ENCODE measurements at regions not wholly inside any gene's neighbourhood (a gene's known extent, or its start where the extent isn't known, plus 50 kb on each side); places are given as distances from the start of the nearest gene placed in this dataset.

DNA sequence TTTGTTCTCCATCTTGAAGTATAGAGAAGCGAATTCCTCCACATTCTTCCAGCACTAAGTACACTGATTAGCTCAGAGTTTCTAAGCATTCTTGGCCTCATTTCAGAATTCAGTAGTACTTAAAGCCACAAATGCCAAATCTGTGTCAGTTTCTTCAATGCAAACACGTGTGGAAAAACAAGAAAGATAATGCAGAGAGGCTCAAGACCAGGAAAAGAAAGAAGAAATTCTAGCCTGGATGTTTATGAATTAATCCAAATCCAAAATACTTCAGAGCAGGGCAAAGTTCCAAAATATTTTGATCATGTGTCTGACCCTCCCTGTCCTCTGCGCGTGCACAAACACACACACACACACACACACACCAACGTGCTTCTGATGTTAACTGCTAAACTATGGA lies 457.6 kb downstream of the SLCO4C1 start:
- no peaks in the 10 kb centered on the region for H3K4me1 ChIP-seq (ENCODE audit: insufficient read depth, low read length, poor library complexity, severe bottlenecking)
- no peak overlapping the region for H3K4me2 ChIP-seq (ENCODE audit: low read length)
- no peak overlapping the region for H3K27ac ChIP-seq (ENCODE audit: low read depth, low read length, poor library complexity, severe bottlenecking)
- H3K9me2 ChIP-seq (ENCODE audit: insufficient read depth, low read length) = no peaks in the 10 kb centered on the region
- H3K9me3 ChIP-seq (ENCODE audit: low read length) = no peaks in the 10 kb centered on the region
- intact Hi-C loops (cut with micrococcal nuclease; ENCODE audit: unreplicated experiment) = no loop called here
- TF ChIP-seq EZH2phosphoT487 (IDR thresholded peaks at IDR 0.05; ENCODE audit: borderline replicate concordance, low read depth, low read length) = no peak
- TF ChIP-seq, protein P1, sequence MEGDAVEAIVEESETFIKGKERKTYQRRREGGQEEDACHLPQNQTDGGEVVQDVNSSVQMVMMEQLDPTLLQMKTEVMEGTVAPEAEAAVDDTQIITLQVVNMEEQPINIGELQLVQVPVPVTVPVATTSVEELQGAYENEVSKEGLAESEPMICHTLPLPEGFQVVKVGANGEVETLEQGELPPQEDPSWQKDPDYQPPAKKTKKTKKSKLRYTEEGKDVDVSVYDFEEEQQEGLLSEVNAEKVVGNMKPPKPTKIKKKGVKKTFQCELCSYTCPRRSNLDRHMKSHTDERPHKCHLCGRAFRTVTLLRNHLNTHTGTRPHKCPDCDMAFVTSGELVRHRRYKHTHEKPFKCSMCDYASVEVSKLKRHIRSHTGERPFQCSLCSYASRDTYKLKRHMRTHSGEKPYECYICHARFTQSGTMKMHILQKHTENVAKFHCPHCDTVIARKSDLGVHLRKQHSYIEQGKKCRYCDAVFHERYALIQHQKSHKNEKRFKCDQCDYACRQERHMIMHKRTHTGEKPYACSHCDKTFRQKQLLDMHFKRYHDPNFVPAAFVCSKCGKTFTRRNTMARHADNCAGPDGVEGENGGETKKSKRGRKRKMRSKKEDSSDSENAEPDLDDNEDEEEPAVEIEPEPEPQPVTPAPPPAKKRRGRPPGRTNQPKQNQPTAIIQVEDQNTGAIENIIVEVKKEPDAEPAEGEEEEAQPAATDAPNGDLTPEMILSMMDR (conservative IDR thresholded peaks at IDR 0.05; ENCODE audit: low read length) = no peak
- POLR2A ChIA-PET = interaction anchor here (1.0 kb wide), 1 partner anchor 8 kb away, joined by 3 read pairs; no protein-coding TSS in a partner anchor
- DNase-seq (ENCODE audit: low spot score) = no peak
- H2AFZ ChIP-seq (ENCODE audit: low read length) = no peak overlapping the region
- CTCF ChIA-PET (ENCODE audit: unreplicated experiment) = no interaction called here
- no peaks in the 10 kb centered on the region for H4K20me1 ChIP-seq (ENCODE audit: insufficient read depth, low read length)
- BruUV-seq (replicated peaks) = no TSS peak
- no peak overlapping the region for H3K4me3 ChIP-seq (ENCODE audit: low read depth, low read length, poor library complexity, severe bottlenecking)
- H3K79me2 ChIP-seq (ENCODE audit: insufficient read depth, low read depth, low read length) = no peaks in the 10 kb centered on the region
- no peaks in the 10 kb centered on the region for H3K36me3 ChIP-seq (ENCODE audit: insufficient read depth, low read length)

DNA sequence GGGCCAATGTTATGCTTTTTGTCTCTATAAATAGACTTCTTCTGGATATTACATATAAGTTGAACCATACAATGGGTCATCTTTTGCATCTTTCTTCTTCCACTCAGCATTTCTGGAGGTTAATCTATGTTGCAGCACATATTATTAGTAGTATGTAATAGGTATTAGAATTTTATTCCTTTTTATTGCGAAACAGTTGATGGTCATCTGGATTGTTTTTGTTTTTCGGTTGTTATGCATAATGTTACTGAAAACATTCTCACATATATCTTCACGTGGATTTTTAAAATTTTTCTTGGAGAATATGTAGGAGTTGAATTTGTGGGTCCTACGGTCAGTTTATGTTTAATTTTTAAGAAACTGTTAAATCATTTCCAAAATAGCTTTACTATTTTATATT lies 466.8 kb downstream of the SLCO4C1 start:
- Histone ChIP-seq H3K79me2 (ENCODE audit: insufficient read depth, low read depth, low read length) (no peaks in the 10 kb centered on the region), H3K9me2 (ENCODE audit: insufficient read depth, low read length) (no peaks in the 10 kb centered on the region), H4K20me1 (ENCODE audit: insufficient read depth, low read length) (no peaks in the 10 kb centered on the region), H3K27ac (ENCODE audit: low read depth, low read length, poor library complexity, severe bottlenecking) (no peak overlapping the region), H3K4me1 (ENCODE audit: insufficient read depth, low read length, poor library complexity, severe bottlenecking) (no peaks in the 10 kb centered on the region), H3K9me3 (ENCODE audit: low read length) (no peaks in the 10 kb centered on the region), H3K36me3 (ENCODE audit: insufficient read depth, low read length) (no peaks in the 10 kb centered on the region), H2AFZ (ENCODE audit: low read length) (no peak overlapping the region), H3K4me2 (ENCODE audit: low read length) (no peak overlapping the region), H3K4me3 (ENCODE audit: low read depth, low read length, poor library complexity, severe bottlenecking) (no peak overlapping the region)
- no peak for DNase-seq (ENCODE audit: low spot score)
- POLR2A ChIA-PET = no interaction called here
- CTCF ChIA-PET (ENCODE audit: unreplicated experiment) = no interaction called here
- no TSS peak for BruUV-seq (replicated peaks)
- TF ChIP-seq EZH2phosphoT487 (IDR thresholded peaks at IDR 0.05; ENCODE audit: borderline replicate concordance, low read depth, low read length) = no peak
- TF ChIP-seq, protein P1 (conservative IDR thresholded peaks at IDR 0.05; ENCODE audit: low read length) = no peak
- intact Hi-C loops (cut with micrococcal nuclease; ENCODE audit: unreplicated experiment) = no loop called here

DNA sequence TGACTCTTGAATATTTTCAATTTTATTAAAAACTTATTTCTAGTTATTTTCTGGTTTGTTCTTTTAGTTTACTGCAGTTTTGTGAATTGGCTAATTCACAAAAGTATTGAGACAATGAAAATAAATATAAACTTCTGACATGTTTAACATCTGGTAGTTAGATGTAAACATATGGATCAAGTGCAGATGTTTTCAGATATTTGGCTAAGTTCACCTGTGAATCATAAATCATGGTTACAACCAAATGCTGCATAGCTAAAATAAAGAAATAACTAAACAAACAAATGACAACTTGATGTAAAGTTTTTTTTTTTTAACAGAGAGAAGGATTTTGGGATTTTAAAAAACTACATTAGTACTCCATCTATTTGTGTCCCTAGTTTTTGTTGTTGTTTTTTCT lies 484.6 kb downstream of the SLCO4C1 start:
- Histone ChIP-seq H3K4me1 (ENCODE audit: insufficient read depth, low read length, poor library complexity, severe bottlenecking) (no peaks in the 10 kb centered on the region), H2AFZ (ENCODE audit: low read length) (no peak overlapping the region), H3K36me3 (ENCODE audit: insufficient read depth, low read length) (no peaks in the 10 kb centered on the region), H3K27ac (ENCODE audit: low read depth, low read length, poor library complexity, severe bottlenecking) (no peak overlapping the region), H3K79me2 (ENCODE audit: insufficient read depth, low read depth, low read length) (no peaks in the 10 kb centered on the region), H3K4me2 (ENCODE audit: low read length) (no peak overlapping the region), H3K4me3 (ENCODE audit: low read depth, low read length, poor library complexity, severe bottlenecking) (no peak overlapping the region), H3K9me3 (ENCODE audit: low read length) (no peaks in the 10 kb centered on the region), H4K20me1 (ENCODE audit: insufficient read depth, low read length) (no peaks in the 10 kb centered on the region), H3K9me2 (ENCODE audit: insufficient read depth, low read length) (no peaks in the 10 kb centered on the region)
- no peak for DNase-seq (ENCODE audit: low spot score)
- no peak for TF ChIP-seq EZH2phosphoT487 (IDR thresholded peaks at IDR 0.05; ENCODE audit: borderline replicate concordance, low read depth, low read length)
- TF ChIP-seq, protein P1 (conservative IDR thresholded peaks at IDR 0.05; ENCODE audit: low read length) = no peak
- POLR2A ChIA-PET = no interaction called here
- no TSS peak for BruUV-seq (replicated peaks)
- intact Hi-C loops (cut with micrococcal nuclease; ENCODE audit: unreplicated experiment) = no loop called here
- CTCF ChIA-PET (ENCODE audit: unreplicated experiment) = no interaction called here

Measured in OCI-LY7 (cell line).